Neural cell (in vitro differentiated cells): ENCODE measurements at regions not wholly inside any gene's neighbourhood (a gene's known extent, or its start where the extent isn't known, plus 50 kb on each side); places are given as distances from the start of the nearest gene placed in this dataset.

ENCODE experiments used
- EZH2 ChIP-seq: fragments of 200-600, 300-800 bp; shearing (Covaris generic), sonication (generic); IDR thresholded peaks from 2 replicates; pipeline ENCODE4 v1.6.1; 2014; ENCODE audit warnings: antibody characterized with exemption, low read length, borderline replicate concordance, mild to moderate bottlenecking; ENCODE audit not compliant: insufficient read depth, poor library complexity, severe bottlenecking
- POLR2AphosphoS5 ChIP-seq: IDR thresholded peaks from 2 replicates; pipeline ENCODE4 v1.6.1; 2012
- TF ChIP-seq, protein P1 (sequence below): fragments of 450-650 bp; IDR thresholded peaks from 2 replicates; pipeline ENCODE4 v1.5.1; 2014; ENCODE audit warnings: antibody characterized with exemption, mild to moderate bottlenecking, moderate library complexity; ENCODE audit not compliant: poor library complexity, severe bottlenecking

DNA sequence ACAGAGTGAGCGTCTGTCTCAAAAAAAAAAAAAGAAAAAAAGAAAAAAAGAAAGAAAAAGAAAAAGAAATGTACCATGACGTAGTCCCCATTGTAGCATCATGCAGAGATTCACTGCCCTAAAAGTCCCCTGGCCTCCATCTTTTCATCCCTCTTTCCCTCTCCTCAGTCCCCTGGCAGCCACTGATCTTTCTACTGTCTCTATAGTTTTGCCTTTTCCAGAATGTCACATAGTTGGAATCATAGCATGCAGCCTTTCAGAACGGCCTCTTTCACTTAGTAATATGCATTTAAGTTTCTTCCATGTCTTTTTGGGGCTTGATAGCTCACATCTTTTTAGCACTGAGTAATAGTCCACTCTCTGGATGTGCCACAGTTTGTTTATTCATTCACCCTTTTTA is 60.5 kb upstream of the NCOR2 start:
- TF ChIP-seq, protein P1, sequence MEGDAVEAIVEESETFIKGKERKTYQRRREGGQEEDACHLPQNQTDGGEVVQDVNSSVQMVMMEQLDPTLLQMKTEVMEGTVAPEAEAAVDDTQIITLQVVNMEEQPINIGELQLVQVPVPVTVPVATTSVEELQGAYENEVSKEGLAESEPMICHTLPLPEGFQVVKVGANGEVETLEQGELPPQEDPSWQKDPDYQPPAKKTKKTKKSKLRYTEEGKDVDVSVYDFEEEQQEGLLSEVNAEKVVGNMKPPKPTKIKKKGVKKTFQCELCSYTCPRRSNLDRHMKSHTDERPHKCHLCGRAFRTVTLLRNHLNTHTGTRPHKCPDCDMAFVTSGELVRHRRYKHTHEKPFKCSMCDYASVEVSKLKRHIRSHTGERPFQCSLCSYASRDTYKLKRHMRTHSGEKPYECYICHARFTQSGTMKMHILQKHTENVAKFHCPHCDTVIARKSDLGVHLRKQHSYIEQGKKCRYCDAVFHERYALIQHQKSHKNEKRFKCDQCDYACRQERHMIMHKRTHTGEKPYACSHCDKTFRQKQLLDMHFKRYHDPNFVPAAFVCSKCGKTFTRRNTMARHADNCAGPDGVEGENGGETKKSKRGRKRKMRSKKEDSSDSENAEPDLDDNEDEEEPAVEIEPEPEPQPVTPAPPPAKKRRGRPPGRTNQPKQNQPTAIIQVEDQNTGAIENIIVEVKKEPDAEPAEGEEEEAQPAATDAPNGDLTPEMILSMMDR, result no peak
- TF ChIP-seq POLR2AphosphoS5 (no peak), EZH2 (no peak)
